ENCODE measurements at regions not wholly inside any gene's neighbourhood (a gene's known extent, or its start where the extent isn't known, plus 50 kb on each side); places are given as distances from the start of the nearest gene placed in this dataset.

GRCh38 chr11:116503216-116504160 is 269.3 kb downstream of the BUD13 start:
- no peak for DNase-seq

GRCh38 chr11:116502641-116503061 is 270.1 kb downstream of the BUD13 start:
- no peak for DNase-seq

- DNase-seq, result no peak
Measured at GRCh38 chr11:116501728-116502127, 271.1 kb downstream of the BUD13 start.

GRCh38 chr11:116500947-116501602 is 271.7 kb downstream of the BUD13 start:
- DNase-seq, result no peak

GRCh38 chr11:116500026-116500946 is 272.5 kb downstream of the BUD13 start:
- no peak for DNase-seq

GRCh38 chr11:116499396-116500003 is 273.3 kb downstream of the BUD13 start:
- DNase-seq, result peak; percentile 56

- no peak for DNase-seq
Measured at GRCh38 chr11:116498161-116498560, 274.6 kb downstream of the BUD13 start.

- no peak for DNase-seq
Measured at GRCh38 chr11:116492600-116492999, 280.2 kb downstream of the BUD13 start.

GRCh38 chr11:116488836-116489389 is 283.9 kb downstream of the BUD13 start:
- DNase-seq, result no peak

- no peak for DNase-seq
Measured at GRCh38 chr11:116485425-116485824, 287.4 kb downstream of the BUD13 start.

- no peak for DNase-seq
Measured at GRCh38 chr11:116482716-116483115, 290.1 kb downstream of the BUD13 start.

- DNase-seq, result no peak
Measured at GRCh38 chr11:116481126-116481675, 291.6 kb downstream of the BUD13 start.

- DNase-seq, result no peak
Measured at GRCh38 chr11:116478669-116479668, 293.8 kb downstream of the BUD13 start.

- DNase-seq, result no peak
Measured at GRCh38 chr11:116478205-116478604, 294.6 kb downstream of the BUD13 start.

- DNase-seq, result no peak
Measured at GRCh38 chr11:116473790-116474346, 298.9 kb downstream of the BUD13 start.

- DNase-seq, result no peak
Measured at GRCh38 chr11:116473206-116473769, 299.5 kb downstream of the BUD13 start.

- DNase-seq, result no peak
Measured at GRCh38 chr11:116472651-116473050, 300.1 kb downstream of the BUD13 start.

- DNase-seq, result no peak
Measured at GRCh38 chr11:116471608-116472256, 301.1 kb downstream of the BUD13 start.

- DNase-seq, result no peak
Measured at GRCh38 chr11:116468699-116469098, 304.1 kb downstream of the BUD13 start.

All from NK-92 treated with Interleukin-12 subunit alpha and Interleukin-12 subunit beta, amount 100 ng/mL, for 24 hours (cell line).